ENCODE measurements at regions not wholly inside any gene's neighbourhood (a gene's known extent, or its start where the extent isn't known, plus 50 kb on each side); places are given as distances from the start of the nearest gene placed in this dataset.

GRCh38 chr13:78183732-78184131, 265.1 kb upstream of the EDNRB start:
- Histone ChIP-seq H3K4me3 (ENCODE audit: low read length) (no peak overlapping the region), H3K27me3 (ENCODE audit: insufficient read depth, low read depth, low read length) (no peaks in the 10 kb centered on the region)

DNA sequence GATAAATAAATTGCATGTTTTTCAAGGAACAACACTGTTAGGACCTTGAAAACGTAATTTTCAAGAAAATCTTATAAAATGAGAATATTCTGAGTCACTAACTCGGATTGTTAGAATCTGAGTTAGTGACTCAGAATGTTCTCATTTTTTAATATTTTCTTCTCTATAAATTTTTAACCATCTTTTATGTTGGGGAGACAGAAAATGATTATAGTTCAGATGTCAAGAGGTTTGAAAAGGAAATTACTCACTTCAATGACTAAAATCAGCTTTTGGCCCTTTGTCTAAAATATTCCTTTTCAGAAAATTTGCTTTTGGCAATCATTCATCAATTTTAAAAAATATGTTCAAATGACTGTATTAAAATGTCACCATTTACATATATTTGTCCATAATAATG, 264.2 kb upstream of the EDNRB start:
- no peaks in the 10 kb centered on the region for H4K20me1 ChIP-seq (ENCODE audit: insufficient read depth)
- peaks cover 4% of the 10 kb centered on the region for H3K9me3 ChIP-seq (ENCODE audit: low read length)
- no peak overlapping the region for H3K9ac ChIP-seq (ENCODE audit: low read length)
- H3K4me2 ChIP-seq (ENCODE audit: low read length): no peak overlapping the region
- no peaks in the 10 kb centered on the region for H3F3A ChIP-seq (ENCODE audit: insufficient read depth, low read length, poor library complexity, severe bottlenecking)
- no peaks in the 10 kb centered on the region for H3K36me3 ChIP-seq (ENCODE audit: insufficient read depth, low read length)
- H3K9me2 ChIP-seq (ENCODE audit: insufficient read depth, low read length): no peaks in the 10 kb centered on the region
- no peaks in the 10 kb centered on the region for H3K79me2 ChIP-seq (replicated peaks; ENCODE audit: insufficient read depth, low read length)
- no peak for TF ChIP-seq SMC3 (conservative IDR thresholded peaks at IDR 0.05; ENCODE audit: poor library complexity)
- TF ChIP-seq EZH2 (IDR thresholded peaks at IDR 0.05; ENCODE audit: borderline replicate concordance, insufficient read depth, low read length, poor library complexity, severe bottlenecking): no peak
- TF ChIP-seq TAF1 (IDR thresholded peaks at IDR 0.05; ENCODE audit: low read depth): no peak
- no peak for TF ChIP-seq RAD21 (conservative IDR thresholded peaks at IDR 0.05)
- TF ChIP-seq, protein P1, sequence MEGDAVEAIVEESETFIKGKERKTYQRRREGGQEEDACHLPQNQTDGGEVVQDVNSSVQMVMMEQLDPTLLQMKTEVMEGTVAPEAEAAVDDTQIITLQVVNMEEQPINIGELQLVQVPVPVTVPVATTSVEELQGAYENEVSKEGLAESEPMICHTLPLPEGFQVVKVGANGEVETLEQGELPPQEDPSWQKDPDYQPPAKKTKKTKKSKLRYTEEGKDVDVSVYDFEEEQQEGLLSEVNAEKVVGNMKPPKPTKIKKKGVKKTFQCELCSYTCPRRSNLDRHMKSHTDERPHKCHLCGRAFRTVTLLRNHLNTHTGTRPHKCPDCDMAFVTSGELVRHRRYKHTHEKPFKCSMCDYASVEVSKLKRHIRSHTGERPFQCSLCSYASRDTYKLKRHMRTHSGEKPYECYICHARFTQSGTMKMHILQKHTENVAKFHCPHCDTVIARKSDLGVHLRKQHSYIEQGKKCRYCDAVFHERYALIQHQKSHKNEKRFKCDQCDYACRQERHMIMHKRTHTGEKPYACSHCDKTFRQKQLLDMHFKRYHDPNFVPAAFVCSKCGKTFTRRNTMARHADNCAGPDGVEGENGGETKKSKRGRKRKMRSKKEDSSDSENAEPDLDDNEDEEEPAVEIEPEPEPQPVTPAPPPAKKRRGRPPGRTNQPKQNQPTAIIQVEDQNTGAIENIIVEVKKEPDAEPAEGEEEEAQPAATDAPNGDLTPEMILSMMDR (IDR thresholded peaks at IDR 0.05; ENCODE audit: poor library complexity, severe bottlenecking): no peak
- no peak for TF ChIP-seq REST (IDR thresholded peaks at IDR 0.05; ENCODE audit: borderline replicate concordance)
- no peak for TF ChIP-seq POLR2AphosphoS5 (IDR thresholded peaks at IDR 0.05)
- TF ChIP-seq EP300 (conservative IDR thresholded peaks at IDR 0.05; ENCODE audit: poor library complexity, severe bottlenecking): no peak
- TF ChIP-seq MXI1 (conservative IDR thresholded peaks at IDR 0.05; ENCODE audit: poor library complexity, severe bottlenecking): no peak
- H3K27ac ChIP-seq (ENCODE audit: low read length): no peak overlapping the region
- no peaks in the 10 kb centered on the region for H3K27me3 ChIP-seq (ENCODE audit: insufficient read depth, low read depth, low read length)
- no peak overlapping the region for H2AFZ ChIP-seq (ENCODE audit: low read depth, low read length)
- H3K4me3 ChIP-seq (ENCODE audit: low read length): no peak overlapping the region

More at GRCh38 chr13:78183732-78184131, 265.1 kb upstream of the EDNRB start:
- Histone ChIP-seq H3K4me2 (ENCODE audit: low read length) (no peak overlapping the region), H3F3A (ENCODE audit: insufficient read depth, low read length, poor library complexity, severe bottlenecking) (no peaks in the 10 kb centered on the region), H4K20me1 (ENCODE audit: insufficient read depth) (no peaks in the 10 kb centered on the region), H2AFZ (ENCODE audit: low read depth, low read length) (no peak overlapping the region), H3K9me3 (ENCODE audit: low read length) (peaks cover 4% of the 10 kb centered on the region), H3K9ac (ENCODE audit: low read length) (no peak overlapping the region), H3K36me3 (ENCODE audit: insufficient read depth, low read length) (no peaks in the 10 kb centered on the region), H3K9me2 (ENCODE audit: insufficient read depth, low read length) (no peaks in the 10 kb centered on the region), H3K79me2 (replicated peaks; ENCODE audit: insufficient read depth, low read length) (no peaks in the 10 kb centered on the region), H3K27ac (ENCODE audit: low read length) (no peak overlapping the region)
- TF ChIP-seq SMC3 (conservative IDR thresholded peaks at IDR 0.05; ENCODE audit: poor library complexity) (no peak), RAD21 (conservative IDR thresholded peaks at IDR 0.05) (no peak), EZH2 (IDR thresholded peaks at IDR 0.05; ENCODE audit: borderline replicate concordance, insufficient read depth, low read length, poor library complexity, severe bottlenecking) (no peak), REST (IDR thresholded peaks at IDR 0.05; ENCODE audit: borderline replicate concordance) (no peak), POLR2AphosphoS5 (IDR thresholded peaks at IDR 0.05) (no peak), MXI1 (conservative IDR thresholded peaks at IDR 0.05; ENCODE audit: poor library complexity, severe bottlenecking) (no peak), TAF1 (IDR thresholded peaks at IDR 0.05; ENCODE audit: low read depth) (no peak), EP300 (conservative IDR thresholded peaks at IDR 0.05; ENCODE audit: poor library complexity, severe bottlenecking) (no peak)
- TF ChIP-seq, protein P1 (IDR thresholded peaks at IDR 0.05; ENCODE audit: poor library complexity, severe bottlenecking): no peak

Measured in neural cell (in vitro differentiated cells).